AG04449 (cell line): ENCODE measurements at regions not wholly inside any gene's neighbourhood (a gene's known extent, or its start where the extent isn't known, plus 50 kb on each side); places are given as distances from the start of the nearest gene placed in this dataset.

Experiments used
- CTCF ChIA-PET: fragments of 350-600 bp; formaldehyde crosslinking; extraction: SDS; loops from one replicate; lab custom pipeline; 2021; ENCODE audit warnings: antibody characterized with exemption; lab: Yijun Ruan, JAX
- POLR2A ChIA-PET: fragments of 400-600, 350-600 bp; formaldehyde crosslinking; extraction: SDS; loops from one replicate; lab custom pipeline; 2020; ENCODE audit warnings: antibody characterized with exemption, inconsistent platforms; lab: Yijun Ruan, JAX
- DNase-seq: peaks from one replicate; pipeline ENCODE4 v3.0.0-alpha.2; 2010; ENCODE audit warnings: low read depth, low spot score
- H3K4me3 ChIP-seq: 2 replicates; pipeline ENCODE4 v1.5.1; 2011; ENCODE audit warnings: low read depth, mild to moderate bottlenecking, control low read depth, low read length
- CTCF ChIP-seq: IDR thresholded peaks from one replicate; pipeline ENCODE4 v1.5.1; 2011; ENCODE audit warnings: mild to moderate bottlenecking, moderate library complexity, low read length, control low read depth, inconsistent platforms; ENCODE audit not compliant: insufficient read depth; ENCODE audit errors: missing control alignments

GRCh38 chr4:15186149-15186548 lies 183.9 kb downstream of the CPEB2 start:
- no peak for TF ChIP-seq CTCF
- no peak for DNase-seq
- ChIA-PET POLR2A (no interaction called here), CTCF (interaction anchor here (1.9 kb wide), 1 partner anchor 11 kb away, joined by 11 read pairs; no protein-coding TSS in a partner anchor)
- no peak overlapping the region for H3K4me3 ChIP-seq

GRCh38 chr4:15186806-15187205 lies 184.5 kb downstream of the CPEB2 start:
- no peak for TF ChIP-seq CTCF

GRCh38 chr4:15188605-15189539 lies 186.6 kb downstream of the CPEB2 start:
- POLR2A ChIA-PET, result no interaction called here
- no peak for TF ChIP-seq CTCF
- H3K4me3 ChIP-seq, result no peak overlapping the region
- no peak for DNase-seq
- CTCF ChIA-PET, result no interaction called here

More at GRCh38 chr4:15186806-15187205, 184.5 kb downstream of the CPEB2 start:
- no peak overlapping the region for H3K4me3 ChIP-seq
- ChIA-PET CTCF (interaction anchor here (1.9 kb wide), 1 partner anchor 10 kb away, joined by 11 read pairs; no protein-coding TSS in a partner anchor), POLR2A (no interaction called here)
- no peak for DNase-seq

- CTCF ChIA-PET, result interaction anchor here (0.8 to 1.1 kb wide), 3 partner anchors 37 to 1540 kb away, joined by 3 read pairs; no protein-coding TSS in a partner anchor
- POLR2A ChIA-PET, result no interaction called here
- no peak for DNase-seq
- TF ChIP-seq CTCF, result no peak
- no peak overlapping the region for H3K4me3 ChIP-seq
Observed at GRCh38 chr4:15194520-15194919, 192.2 kb downstream of the CPEB2 start.

GRCh38 chr4:15197005-15197404 lies 194.7 kb downstream of the CPEB2 start:
- no peak for DNase-seq
- CTCF ChIA-PET, result interaction anchor here (0.8 to 2.8 kb wide), 10 partner anchors 11 to 1542 kb away, joined by 3 to 11 read pairs (median 3); no protein-coding TSS in a partner anchor
- TF ChIP-seq CTCF, result peak; percentile 32
- H3K4me3 ChIP-seq, result no peak overlapping the region
- POLR2A ChIA-PET, result no interaction called here
